HG03097 (cell line): ENCODE measurements at regions not wholly inside any gene's neighbourhood (a gene's known extent, or its start where the extent isn't known, plus 50 kb on each side); places are given as distances from the start of the nearest gene placed in this dataset.
A peak's percentile ranks its signal among the peaks of the same experiment; 100 is the strongest.
"Not testable (repeated sequence)": the region's sequence is repeated elsewhere in the genome, so short reads cannot be mapped to it uniquely, and the experiment has no call there.

Experiments used
- ATAC-seq: cut with Tn5 transposase; IDR thresholded peaks from one replicate; pipeline ENCODE4 v1.9.1; 2021; ENCODE audit not compliant: unreplicated experiment, low FRiP score

DNA sequence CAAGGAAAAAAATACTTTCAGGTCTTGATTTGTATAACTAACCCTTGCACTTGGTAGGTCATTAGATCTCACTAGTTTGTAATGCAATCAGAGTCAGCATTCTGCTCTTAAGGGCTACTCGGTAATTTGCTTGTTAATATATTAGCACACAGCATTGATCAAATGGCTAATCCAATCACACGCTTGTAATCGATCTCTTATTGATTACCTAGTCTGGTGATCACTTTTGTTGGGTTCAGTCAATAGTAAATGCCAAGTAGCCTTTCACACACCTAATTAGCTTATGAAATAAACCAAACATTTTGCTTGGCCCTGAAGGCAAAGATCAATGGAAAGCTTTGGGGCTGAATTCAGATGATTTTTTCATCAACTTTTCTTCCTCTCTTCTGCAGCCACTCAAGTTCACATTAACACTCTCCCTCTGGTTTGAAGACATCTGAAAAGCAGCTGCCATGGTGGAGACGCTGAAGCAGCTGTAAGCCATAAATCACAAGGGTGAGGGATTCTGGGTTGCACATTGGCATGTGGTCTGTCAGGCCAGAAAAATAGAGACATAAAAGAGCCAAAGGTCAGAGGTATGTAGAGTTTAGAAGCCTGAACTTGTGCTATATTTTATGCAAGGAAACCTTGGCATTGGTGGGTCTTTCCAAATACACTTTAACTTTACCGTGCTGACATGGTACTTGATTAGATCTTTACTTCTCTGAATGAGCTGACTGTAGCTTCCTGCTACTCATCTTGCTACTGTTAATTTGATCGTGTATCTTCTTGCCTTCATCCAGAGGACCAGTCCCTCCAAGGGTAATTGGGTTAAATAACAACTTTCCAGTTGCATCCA is 234.4 kb downstream of the SIM1 start:
- no peak for ATAC-seq

DNA sequence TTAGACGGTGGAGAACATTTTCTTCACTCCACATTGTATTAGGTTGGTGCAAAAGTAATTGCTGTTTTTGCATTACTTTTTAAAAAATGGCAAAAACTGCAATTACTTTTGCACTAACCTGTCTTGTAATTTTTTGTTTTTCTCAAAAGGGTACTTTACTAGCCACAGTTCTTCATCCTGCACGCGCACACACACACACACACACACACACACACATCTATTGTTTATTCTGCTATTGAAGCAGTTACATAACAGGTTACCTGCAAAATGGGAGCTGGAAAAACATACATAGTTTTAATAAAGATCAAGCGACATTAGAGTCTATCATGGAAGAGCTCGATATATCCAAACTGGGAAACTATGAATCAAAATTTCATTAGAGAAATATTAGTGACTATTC is 235.2 kb downstream of the SIM1 start:
- no peak for ATAC-seq

DNA sequence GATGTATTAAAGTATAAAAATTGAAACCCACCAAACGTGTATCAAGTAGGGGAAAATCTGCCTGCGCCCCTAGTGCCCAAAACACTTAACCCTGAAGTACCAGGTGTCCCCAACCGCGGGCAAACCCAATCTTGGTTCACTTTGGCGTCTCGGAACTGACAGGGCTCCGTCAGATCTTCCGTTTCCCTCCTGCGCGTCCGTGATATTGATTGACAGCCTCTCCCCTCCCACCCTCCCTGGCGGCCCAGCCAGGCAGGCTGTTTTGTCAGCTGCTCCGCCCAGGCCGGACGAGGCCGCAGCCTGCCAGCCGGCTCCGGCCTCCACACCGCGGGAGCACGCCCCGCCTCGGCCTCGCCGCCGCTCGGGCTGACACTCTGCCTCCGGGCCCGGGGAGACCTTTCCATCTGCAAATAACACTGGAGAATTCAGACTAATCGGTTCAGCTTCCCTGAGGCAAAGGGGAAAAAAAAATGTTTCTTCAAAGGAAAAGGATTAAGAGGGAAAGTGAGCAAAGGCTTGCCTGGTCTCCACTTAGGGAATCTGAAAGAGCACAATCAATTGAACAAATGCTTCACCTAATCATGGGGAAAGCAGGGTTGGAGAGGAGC is 234.9 kb upstream of the MCHR2 start:
- peak; percentile 100 for ATAC-seq

DNA sequence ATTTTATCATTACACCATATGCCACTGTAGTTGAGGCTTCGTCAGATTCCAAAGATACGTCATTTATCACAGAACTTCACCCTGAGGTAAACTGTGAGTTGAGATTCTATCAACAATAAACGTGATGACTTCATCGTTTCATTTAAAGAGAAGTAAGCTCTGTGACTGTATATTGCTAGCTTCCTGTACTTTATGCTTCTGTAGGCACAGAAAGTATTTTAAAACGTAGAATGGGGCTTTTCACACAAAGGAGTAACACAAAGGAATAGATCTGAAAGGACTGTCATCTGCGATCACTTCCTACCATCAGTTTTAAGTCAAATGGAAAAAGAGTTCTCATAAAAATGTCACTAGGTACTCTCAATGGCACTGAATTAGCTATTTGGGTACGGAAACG is 234.4 kb upstream of the MCHR2 start:
- no peak for ATAC-seq

DNA sequence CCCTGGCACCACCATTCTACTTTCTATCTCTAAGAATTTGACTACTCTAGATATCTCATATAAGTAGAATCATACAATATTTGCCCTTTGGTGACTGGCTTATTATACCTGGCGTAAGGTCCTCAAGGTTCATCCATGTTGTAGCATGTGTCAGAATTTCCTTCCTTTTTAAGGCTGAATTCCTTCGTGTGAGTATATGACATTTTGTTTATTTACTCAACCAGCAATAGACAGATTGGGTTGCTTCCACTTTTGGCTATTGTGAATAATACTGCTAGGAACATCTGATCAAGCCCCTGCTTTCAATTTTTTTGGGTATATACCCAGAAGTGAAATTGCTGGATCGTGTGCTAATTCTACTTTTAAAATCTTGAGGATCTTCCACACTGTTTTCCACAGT is 232.8 kb upstream of the MCHR2 start:
- no peak for ATAC-seq

DNA sequence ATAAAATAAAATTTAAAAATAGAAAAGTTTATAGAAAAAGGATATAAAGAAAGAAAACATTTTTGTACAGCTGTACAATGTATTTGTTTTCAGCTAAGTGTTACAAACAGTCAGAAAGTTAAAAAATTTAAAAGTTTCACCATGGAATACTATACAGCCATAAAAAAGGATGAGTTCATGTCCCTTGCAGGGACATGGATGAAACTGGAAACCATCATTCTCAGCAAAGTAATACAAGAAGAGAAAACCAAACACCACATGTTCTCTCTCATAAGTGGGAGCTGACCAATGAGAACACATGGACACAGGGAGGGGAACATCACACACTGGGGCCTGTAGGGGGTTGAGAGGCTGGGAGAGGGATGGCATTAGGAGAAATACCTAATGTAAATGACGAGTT is 229.9 kb upstream of the MCHR2 start:
- not testable (repeated sequence) for ATAC-seq

DNA sequence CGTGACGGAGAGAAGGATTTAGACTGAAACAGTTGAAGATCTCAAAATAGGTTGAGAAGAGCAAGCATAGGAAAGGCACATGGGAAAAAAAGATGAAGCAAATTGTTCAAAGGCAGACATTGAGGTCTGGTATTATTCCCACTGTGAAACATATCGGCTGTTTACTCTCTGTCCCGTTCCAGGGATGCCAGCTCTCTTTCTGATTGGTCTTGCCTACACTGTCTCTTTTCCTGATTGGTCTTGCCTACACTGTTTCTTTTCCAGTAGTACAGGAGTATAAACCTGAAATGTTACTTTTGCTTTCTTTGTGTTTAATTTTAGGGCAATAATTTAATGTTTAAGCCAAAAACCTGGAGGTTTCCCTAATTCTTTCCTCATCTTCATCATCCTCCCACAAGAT is 226.5 kb upstream of the MCHR2 start:
- ATAC-seq: no peak

DNA sequence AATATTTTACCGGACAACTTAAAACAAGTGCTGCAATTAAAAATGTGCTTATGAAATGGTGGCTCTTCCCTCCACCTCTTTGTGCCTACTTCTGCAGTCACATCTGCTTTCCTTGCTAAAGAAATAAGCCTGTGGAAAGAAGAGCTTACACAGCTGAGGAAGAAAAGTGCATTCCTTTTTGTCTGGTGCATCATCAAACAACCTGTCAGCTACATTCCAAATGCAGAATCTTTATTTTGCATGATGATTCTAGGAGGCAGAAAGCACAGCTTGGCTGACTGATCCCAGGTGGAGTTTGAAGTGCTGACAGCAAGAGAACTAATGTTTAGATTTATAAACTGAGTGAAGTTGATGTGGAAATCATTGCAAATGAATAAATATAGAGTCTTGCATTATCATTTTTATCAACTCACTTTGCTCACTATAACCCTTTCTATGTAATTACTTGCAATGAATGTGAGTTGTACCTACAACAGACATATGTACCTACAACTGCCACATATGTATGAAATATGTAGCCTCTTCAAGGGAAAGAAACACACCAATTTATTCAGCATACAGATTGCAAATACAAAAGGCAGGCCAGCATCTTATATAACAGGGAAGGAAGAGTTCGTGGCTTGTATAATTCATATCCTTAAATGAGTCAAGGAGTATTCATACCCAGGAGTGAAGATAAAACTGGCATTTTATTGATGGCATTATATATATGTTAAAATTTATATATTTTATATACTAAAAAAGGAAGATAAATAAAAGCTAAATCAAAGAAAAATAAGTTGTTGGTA is 223.4 kb upstream of the MCHR2 start:
- no peak for ATAC-seq

DNA sequence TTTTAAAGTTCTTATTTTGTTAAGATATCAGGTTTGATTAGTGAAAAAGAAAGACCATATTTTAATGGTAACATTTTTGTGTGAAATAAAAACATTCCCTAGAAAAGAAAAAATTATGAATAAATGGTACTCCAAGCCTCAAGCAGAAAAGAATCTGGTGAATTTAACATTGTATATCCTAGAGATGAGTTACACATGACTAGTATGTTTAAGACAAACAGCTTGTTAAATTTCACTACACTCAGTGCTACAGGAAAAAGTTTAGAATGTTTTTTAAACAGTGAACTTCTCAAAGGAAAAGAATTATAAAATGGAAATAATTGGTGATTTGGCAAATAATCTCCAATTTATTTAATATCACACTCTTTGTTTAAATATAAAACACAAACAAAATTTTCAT is 222.7 kb upstream of the MCHR2 start:
- no peak for ATAC-seq

DNA sequence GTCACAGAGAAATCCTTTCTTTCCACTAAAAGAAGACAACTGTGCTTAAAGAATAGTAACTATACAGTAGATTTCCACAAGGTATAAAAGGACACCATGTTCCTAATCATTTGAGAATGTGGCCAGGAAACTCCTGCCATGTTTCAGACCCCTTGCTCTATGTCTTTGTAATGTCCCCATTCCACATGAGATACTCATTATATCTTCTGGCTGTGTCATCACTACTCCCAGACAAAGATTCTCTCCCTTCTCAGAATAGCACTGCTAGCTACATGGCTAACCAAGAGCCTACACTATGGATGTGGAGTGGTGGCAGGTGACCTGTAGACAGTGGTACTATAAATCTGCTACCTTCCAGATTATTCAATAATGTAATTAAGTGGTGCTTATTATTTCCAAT is 218.1 kb upstream of the MCHR2 start:
- no peak for ATAC-seq

DNA sequence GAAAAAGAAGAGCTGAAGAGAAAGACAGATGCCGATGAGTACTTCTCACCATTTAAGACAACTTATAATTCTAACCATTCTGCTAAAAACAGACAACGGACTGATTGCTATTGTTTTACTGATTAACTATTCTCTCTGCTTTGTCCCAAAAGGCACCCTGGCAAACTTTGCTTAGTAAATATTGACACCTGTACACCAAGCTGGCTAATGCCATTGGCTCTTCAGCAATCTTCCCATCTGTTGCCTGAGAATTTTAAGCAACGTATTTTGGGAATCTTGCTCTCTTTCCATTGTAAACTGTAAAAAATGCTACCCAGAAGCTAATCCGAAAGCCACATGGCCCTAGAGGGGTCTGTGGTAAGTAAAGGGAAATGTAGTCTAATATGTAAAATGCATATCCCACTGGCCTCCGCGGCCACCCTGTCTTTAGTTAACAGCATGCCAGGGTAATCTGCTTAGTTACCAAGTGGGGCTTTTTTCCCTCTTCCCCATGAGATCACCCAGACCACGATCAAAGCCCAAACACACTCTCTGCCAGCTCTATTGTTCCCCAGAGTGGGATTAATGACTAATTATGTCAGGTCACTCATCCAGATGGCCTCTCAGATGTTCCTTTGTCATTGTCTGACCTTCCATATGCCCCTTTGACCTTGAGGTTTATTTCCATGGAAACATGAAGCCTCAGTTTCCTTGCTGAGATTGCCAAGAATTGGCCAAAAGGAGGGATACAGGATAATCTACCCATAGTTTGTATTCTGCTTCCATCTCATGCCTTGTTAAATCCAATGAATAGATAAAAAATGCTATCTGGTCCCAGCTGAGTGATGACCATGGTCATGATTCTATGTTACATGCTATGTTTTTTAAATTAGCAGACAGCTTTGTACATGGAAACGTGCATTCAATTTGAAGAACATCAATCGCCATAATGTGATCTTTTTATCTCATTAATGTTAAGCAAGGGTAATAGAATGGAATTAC is 216.4 kb upstream of the MCHR2 start:
- ATAC-seq: no peak

DNA sequence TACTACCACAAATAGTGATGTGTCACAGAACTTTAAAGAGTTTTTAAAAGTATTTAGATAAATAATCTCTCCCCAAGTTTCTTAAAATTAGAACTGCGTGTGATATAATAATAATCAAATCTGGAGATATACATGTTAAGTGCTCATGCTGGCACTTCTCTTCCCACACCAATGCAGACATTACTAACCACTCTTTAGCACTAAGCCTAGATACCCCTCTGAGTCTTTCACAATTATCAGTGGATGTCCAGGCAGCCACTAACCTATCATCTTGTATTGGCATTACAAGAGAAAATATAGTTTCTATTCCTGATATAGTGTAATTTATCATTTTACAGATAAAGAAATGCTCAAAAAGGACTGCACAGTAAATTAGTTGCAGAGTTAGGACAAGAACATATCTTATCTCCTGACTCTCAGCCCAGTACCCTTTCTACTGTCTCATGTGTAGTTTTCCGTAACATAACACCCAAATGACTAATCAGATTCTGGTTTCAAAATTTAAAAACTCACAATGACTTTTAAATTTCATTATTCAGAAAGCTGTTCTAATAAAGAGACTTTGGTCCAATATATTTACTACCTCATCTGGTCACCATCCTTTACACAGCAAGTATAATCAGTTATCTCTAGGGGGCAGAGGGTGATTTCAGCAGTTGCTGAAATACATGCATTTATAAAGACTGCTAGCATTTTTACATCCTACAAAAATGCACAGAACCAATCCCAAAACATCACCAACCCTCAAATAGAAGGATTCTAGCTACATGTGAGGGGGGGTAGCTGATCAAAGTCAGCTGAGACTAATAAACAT is 215.5 kb upstream of the MCHR2 start:
- ATAC-seq: no peak

DNA sequence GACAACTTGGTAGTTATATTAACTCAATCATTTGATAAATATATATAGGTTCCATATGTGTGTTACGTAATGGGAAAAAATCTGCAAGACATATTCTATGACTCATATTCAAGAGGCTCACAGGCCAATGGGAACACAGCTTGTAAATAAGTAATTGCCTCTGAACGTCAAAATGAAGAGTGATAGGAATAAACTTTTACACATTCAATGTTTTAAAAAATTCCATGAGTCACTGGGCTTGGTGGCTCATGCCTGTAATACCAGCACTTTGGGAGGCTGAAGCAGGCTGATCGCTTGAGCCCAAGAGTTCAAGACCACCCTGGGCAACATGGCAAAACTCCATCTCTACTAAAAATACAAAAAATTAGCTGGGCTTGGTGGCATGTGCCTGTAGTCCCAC is 209.4 kb upstream of the MCHR2 start:
- ATAC-seq: no peak

DNA sequence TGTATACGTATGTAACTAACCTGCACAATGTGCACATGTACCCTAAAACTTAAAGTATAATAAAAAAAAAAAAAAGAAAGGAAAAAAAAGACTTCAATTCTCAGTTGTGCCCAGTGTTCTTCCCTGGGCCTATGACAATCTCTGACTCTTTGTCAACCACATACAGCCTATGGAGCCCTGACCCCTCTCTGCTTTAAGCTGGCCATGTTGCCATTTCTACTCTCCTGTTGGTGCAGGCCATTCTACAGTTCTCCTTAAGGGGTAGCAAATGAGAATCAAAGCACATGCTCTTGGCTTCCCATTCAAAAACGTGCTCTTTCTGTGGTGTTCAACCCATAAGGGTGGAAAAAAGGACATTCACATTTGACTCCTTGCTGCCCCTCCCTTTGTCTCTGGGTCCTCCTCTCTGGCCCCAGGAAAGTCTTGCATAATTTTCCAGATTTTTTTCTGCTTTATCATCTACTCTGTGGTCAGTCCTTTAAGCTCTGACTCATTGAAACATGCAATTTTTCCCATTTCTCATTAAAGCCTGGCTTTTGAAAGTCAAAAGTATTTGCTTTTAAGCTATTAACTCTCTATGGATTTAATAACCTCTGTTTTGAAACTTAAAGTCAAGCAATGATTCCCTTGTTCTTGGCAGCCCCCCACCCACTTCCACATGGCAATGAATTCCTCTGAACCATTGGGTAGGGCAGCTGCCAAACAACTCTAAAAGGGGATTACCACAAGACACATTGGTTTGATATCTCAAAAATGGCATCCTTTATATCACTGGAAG is 208.6 kb upstream of the MCHR2 start:
- ATAC-seq: no peak

DNA sequence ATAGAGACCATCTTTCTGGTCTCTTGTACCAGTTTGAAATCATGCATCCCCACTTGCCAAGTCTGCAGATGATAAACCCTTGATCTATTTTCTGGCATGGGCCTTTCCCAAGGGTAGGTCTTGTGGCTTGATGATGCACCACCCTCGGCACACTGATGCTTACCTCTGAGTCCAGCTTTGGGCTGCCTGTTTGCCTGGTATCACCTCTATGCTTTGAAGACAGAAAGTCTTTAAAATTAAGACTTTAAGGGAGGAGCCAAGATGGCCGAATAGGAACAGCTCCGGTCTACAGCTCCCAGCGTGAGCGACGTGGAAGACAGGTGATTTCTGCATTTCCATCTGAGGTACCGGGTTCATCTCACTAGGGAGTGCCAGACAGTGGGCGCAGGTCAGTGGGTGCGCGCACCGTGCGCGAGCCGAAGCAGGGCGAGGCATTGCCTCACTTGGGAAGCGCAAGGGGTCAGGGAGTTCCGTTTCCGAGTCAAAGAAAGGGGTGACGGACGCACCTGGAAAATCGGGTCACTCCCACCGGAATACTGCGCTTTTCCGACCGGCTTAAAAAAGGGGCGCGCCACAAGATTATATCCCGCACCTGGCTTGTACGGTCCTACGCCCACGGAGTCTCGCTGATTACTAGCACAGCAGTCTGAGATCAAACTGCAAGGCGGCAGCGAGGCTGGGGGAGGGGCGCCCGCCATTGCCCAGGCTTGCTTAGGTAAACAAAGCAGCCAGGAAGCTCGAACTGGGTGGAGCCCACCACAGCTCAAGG is 202.4 kb upstream of the MCHR2 start:
- ATAC-seq: not testable (repeated sequence)

DNA sequence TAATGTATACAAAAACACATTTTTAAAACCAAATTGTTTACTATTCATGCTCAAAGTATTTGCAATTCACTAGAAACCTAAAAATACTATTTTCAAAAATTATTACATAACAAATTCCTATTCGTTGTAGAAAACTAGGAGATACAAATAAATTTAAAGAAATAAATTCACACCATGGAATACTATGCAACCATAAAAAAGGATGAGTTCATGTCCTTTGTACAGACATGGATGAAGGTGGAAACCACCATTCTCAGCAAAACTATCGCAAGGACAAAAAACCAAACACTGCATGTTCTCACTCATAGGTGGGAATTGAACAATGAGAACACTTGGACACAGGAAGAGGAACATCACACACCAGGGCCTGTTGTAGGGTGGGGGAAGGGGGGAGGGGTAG is 201.2 kb upstream of the MCHR2 start:
- not testable (repeated sequence) for ATAC-seq

DNA sequence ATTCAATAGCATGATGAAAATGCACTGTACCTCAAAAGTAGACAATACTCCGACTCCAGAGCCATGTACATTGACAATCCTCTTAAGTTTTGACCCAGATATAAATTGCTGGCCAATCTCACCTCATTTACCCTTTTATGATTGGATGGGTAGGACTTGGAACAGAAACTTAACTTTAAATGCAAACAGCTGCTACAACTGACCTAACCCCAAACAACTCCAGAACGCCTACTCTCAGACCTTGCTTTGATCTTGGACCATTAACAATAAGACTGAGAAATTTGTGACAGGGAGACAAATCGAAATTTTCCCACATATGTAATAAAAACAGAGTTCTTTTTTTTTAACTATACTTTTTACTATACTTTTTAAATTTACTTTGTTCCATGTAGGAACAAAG is 200.5 kb upstream of the MCHR2 start:
- no peak for ATAC-seq

DNA sequence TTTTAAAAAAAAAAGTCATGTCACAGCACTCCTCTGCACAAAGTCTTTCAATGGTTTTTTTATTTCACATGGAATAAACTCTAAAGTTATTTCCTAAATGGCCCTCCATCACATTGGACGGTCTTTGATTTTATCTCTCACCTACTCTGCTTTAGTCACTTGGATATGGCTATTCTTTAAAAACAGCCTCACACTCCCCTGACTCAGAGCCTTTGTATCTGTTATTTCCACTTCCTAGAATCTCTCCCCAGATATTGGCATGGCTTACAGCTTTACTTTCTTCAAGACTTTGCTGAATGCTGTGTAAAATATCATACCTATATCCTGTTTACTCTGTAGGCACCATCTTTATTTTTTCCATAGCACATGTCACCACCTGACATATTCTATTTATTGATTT is 194.7 kb upstream of the MCHR2 start:
- ATAC-seq: no peak
